ENCODE measurements at regions not wholly inside any gene's neighbourhood (a gene's known extent, or its start where the extent isn't known, plus 50 kb on each side); places are given as distances from the start of the nearest gene placed in this dataset.

DNA sequence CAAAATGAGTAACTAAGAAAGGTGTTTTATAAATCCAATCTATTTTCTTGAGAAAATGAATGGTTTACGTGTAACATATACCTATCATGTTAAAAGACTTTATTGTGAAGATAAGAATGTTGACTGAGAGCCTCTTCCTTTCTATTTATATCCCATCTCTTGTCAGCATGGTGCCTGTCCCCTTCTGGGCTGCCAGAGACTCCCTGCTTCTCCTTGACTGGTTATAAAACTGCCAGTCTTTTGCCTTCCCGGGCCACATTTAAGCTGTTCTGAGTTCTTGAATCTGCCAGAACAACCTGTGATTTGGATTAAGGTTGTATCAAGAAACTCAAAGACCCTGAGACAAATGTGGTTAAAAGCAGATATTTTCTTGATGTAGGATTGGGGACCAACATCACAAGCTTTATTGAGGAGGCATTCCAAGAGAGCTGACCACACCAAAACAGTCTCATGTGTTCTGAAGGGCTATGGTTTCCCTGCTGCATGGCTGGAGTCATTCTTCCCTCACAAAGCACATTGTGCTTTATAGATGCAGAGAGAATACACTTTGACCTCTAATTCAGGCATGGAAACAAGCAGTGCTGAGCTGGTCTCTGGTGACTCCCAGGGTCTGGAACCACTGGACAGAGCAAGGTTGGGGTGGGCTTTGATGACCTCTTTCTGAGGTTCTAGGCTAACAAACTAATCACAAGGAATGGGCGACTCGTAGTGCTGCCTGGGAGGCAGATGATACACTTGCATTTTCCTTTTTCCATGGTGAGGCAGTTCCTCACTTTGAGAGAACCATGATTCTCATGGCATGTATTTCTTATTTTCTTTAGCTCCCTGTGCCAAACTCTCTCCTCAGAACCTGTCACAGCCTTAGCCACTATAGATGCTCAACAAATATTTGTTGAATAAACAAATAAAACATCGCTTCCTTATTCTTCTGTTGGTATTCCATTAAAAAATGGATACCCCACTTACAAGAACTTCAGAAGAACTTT, 205.0 kb upstream of the PREP start:
- TF ChIP-seq POLR2A (IDR thresholded peaks at IDR 0.05) = no peak
- TF ChIP-seq, protein P1, sequence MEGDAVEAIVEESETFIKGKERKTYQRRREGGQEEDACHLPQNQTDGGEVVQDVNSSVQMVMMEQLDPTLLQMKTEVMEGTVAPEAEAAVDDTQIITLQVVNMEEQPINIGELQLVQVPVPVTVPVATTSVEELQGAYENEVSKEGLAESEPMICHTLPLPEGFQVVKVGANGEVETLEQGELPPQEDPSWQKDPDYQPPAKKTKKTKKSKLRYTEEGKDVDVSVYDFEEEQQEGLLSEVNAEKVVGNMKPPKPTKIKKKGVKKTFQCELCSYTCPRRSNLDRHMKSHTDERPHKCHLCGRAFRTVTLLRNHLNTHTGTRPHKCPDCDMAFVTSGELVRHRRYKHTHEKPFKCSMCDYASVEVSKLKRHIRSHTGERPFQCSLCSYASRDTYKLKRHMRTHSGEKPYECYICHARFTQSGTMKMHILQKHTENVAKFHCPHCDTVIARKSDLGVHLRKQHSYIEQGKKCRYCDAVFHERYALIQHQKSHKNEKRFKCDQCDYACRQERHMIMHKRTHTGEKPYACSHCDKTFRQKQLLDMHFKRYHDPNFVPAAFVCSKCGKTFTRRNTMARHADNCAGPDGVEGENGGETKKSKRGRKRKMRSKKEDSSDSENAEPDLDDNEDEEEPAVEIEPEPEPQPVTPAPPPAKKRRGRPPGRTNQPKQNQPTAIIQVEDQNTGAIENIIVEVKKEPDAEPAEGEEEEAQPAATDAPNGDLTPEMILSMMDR (IDR thresholded peaks at IDR 0.05) = no peak

Data from testis (tissue), 2 donors.